ENCODE measurements at regions not wholly inside any gene's neighbourhood (a gene's known extent, or its start where the extent isn't known, plus 50 kb on each side); places are given as distances from the start of the nearest gene placed in this dataset.

DNA sequence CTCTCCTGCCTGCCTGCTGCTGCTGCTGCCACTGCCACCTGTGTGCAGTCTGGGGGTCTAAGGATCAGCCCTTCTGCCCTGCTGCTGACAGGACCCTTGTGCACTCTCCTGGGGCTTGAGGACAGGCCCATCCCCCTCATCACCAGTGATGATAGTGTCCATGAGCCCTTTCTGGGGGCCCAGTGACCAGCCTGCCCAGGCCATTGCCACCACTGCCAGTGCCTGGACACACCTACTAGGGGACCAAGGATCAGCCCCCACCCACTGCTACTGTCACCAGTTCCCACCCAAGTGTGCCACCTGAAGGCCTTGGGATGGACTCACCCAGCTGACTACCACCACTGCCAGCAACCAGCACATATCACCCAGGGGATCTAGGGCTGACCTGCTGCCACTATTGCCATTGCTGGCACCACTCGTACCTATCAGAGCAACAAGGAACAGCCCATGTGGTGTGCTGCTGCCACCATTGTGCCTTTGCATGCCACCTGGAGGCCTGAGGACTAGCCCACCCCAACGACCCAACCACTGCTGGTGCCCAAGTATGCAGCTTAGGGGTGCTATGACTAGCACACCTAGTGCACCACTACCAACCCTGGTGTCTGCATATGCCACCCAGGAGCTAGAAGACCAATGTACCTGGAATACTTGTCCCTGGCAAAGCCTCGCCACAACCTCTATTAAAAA lies 994.3 kb downstream of the PCDH17 start:
- no peaks in the 10 kb centered on the region for H3K9me2 ChIP-seq (ENCODE audit: insufficient read depth, low read length)
- no peaks in the 10 kb centered on the region for H3K79me2 ChIP-seq (replicated peaks; ENCODE audit: insufficient read depth, low read length)
- H3K27ac ChIP-seq (ENCODE audit: low read length): no peak overlapping the region
- TF ChIP-seq RAD21 (conservative IDR thresholded peaks at IDR 0.05) (no peak), EZH2 (IDR thresholded peaks at IDR 0.05; ENCODE audit: borderline replicate concordance, insufficient read depth, low read length, poor library complexity, severe bottlenecking) (no peak), POLR2AphosphoS5 (IDR thresholded peaks at IDR 0.05) (no peak), TAF1 (IDR thresholded peaks at IDR 0.05; ENCODE audit: low read depth) (no peak), SMC3 (conservative IDR thresholded peaks at IDR 0.05; ENCODE audit: poor library complexity) (no peak), MXI1 (conservative IDR thresholded peaks at IDR 0.05; ENCODE audit: poor library complexity, severe bottlenecking) (no peak), EP300 (conservative IDR thresholded peaks at IDR 0.05; ENCODE audit: poor library complexity, severe bottlenecking) (no peak)
- TF ChIP-seq, protein P1, sequence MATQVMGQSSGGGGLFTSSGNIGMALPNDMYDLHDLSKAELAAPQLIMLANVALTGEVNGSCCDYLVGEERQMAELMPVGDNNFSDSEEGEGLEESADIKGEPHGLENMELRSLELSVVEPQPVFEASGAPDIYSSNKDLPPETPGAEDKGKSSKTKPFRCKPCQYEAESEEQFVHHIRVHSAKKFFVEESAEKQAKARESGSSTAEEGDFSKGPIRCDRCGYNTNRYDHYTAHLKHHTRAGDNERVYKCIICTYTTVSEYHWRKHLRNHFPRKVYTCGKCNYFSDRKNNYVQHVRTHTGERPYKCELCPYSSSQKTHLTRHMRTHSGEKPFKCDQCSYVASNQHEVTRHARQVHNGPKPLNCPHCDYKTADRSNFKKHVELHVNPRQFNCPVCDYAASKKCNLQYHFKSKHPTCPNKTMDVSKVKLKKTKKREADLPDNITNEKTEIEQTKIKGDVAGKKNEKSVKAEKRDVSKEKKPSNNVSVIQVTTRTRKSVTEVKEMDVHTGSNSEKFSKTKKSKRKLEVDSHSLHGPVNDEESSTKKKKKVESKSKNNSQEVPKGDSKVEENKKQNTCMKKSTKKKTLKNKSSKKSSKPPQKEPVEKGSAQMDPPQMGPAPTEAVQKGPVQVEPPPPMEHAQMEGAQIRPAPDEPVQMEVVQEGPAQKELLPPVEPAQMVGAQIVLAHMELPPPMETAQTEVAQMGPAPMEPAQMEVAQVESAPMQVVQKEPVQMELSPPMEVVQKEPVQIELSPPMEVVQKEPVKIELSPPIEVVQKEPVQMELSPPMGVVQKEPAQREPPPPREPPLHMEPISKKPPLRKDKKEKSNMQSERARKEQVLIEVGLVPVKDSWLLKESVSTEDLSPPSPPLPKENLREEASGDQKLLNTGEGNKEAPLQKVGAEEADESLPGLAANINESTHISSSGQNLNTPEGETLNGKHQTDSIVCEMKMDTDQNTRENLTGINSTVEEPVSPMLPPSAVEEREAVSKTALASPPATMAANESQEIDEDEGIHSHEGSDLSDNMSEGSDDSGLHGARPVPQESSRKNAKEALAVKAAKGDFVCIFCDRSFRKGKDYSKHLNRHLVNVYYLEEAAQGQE (IDR thresholded peaks at IDR 0.05; ENCODE audit: borderline replicate concordance): no peak
- TF ChIP-seq, protein P2, sequence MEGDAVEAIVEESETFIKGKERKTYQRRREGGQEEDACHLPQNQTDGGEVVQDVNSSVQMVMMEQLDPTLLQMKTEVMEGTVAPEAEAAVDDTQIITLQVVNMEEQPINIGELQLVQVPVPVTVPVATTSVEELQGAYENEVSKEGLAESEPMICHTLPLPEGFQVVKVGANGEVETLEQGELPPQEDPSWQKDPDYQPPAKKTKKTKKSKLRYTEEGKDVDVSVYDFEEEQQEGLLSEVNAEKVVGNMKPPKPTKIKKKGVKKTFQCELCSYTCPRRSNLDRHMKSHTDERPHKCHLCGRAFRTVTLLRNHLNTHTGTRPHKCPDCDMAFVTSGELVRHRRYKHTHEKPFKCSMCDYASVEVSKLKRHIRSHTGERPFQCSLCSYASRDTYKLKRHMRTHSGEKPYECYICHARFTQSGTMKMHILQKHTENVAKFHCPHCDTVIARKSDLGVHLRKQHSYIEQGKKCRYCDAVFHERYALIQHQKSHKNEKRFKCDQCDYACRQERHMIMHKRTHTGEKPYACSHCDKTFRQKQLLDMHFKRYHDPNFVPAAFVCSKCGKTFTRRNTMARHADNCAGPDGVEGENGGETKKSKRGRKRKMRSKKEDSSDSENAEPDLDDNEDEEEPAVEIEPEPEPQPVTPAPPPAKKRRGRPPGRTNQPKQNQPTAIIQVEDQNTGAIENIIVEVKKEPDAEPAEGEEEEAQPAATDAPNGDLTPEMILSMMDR (IDR thresholded peaks at IDR 0.05; ENCODE audit: poor library complexity, severe bottlenecking): no peak
- H4K20me1 ChIP-seq (ENCODE audit: insufficient read depth): no peaks in the 10 kb centered on the region
- no peak overlapping the region for H3K9ac ChIP-seq (ENCODE audit: low read length)
- H3K36me3 ChIP-seq (ENCODE audit: insufficient read depth, low read length): no peaks in the 10 kb centered on the region
- no peak overlapping the region for H2AFZ ChIP-seq (ENCODE audit: low read depth, low read length)
- H3K4me2 ChIP-seq (ENCODE audit: low read length): no peak overlapping the region
- no peak overlapping the region for H3K4me3 ChIP-seq (ENCODE audit: low read length)
- no peaks in the 10 kb centered on the region for H3K9me3 ChIP-seq (ENCODE audit: low read length)
- no peaks in the 10 kb centered on the region for H3F3A ChIP-seq (ENCODE audit: insufficient read depth, low read length, poor library complexity, severe bottlenecking)
- H3K27me3 ChIP-seq (ENCODE audit: insufficient read depth, low read depth, low read length): no peaks in the 10 kb centered on the region

DNA sequence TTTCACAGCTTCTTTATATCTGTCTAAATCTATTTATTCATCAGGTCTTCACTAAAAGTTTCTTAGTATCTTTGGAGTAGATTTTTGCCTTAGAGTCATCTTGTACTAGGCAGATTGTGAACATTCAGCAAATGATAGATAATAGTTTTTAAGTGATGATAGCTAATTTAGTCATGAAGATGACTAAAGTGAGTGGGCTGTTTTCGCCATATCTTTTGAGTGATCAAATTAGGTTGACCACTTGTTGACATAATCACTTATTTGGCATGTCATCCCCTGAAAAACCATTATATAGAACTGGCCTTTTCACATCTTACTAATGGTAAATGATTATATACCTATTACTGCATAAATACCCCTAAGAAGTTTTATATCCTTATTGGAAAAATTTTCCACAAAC lies 999.2 kb downstream of the PCDH17 start:
- H3K4me3 ChIP-seq (ENCODE audit: low read length): no peak overlapping the region
- no peak overlapping the region for H2AFZ ChIP-seq (ENCODE audit: low read depth, low read length)
- no peaks in the 10 kb centered on the region for H3F3A ChIP-seq (ENCODE audit: insufficient read depth, low read length, poor library complexity, severe bottlenecking)
- no peak overlapping the region for H3K27ac ChIP-seq (ENCODE audit: low read length)
- H3K27me3 ChIP-seq (ENCODE audit: insufficient read depth, low read depth, low read length): no peaks in the 10 kb centered on the region
- no peak overlapping the region for H3K9ac ChIP-seq (ENCODE audit: low read length)
- H3K79me2 ChIP-seq (replicated peaks; ENCODE audit: insufficient read depth, low read length): no peaks in the 10 kb centered on the region
- no peaks in the 10 kb centered on the region for H3K9me2 ChIP-seq (ENCODE audit: insufficient read depth, low read length)
- TF ChIP-seq TAF1 (IDR thresholded peaks at IDR 0.05; ENCODE audit: low read depth) (no peak), RAD21 (conservative IDR thresholded peaks at IDR 0.05) (no peak), POLR2AphosphoS5 (IDR thresholded peaks at IDR 0.05) (no peak), SMC3 (conservative IDR thresholded peaks at IDR 0.05; ENCODE audit: poor library complexity) (no peak), MXI1 (conservative IDR thresholded peaks at IDR 0.05; ENCODE audit: poor library complexity, severe bottlenecking) (no peak), EZH2 (IDR thresholded peaks at IDR 0.05; ENCODE audit: borderline replicate concordance, insufficient read depth, low read length, poor library complexity, severe bottlenecking) (no peak), EP300 (conservative IDR thresholded peaks at IDR 0.05; ENCODE audit: poor library complexity, severe bottlenecking) (no peak)
- TF ChIP-seq, protein P2 (IDR thresholded peaks at IDR 0.05; ENCODE audit: poor library complexity, severe bottlenecking): no peak
- TF ChIP-seq, protein P1 (IDR thresholded peaks at IDR 0.05; ENCODE audit: borderline replicate concordance): no peak
- no peaks in the 10 kb centered on the region for H4K20me1 ChIP-seq (ENCODE audit: insufficient read depth)
- no peaks in the 10 kb centered on the region for H3K36me3 ChIP-seq (ENCODE audit: insufficient read depth, low read length)
- H3K4me2 ChIP-seq (ENCODE audit: low read length): no peak overlapping the region
- no peaks in the 10 kb centered on the region for H3K9me3 ChIP-seq (ENCODE audit: low read length)
